GM23338 (cell line): ENCODE measurements at regions not wholly inside any gene's neighbourhood (a gene's known extent, or its start where the extent isn't known, plus 50 kb on each side); places are given as distances from the start of the nearest gene placed in this dataset.

Experiments
- ATAC-seq: fragments of 200-7000 bp; cut with Tn5 transposase; 3 replicates; pipeline ENCODE4 v1.9.1; 2020
- DNase-seq: peaks from one replicate; pipeline ENCODE4 v3.0.0-alpha.2; 2015; ENCODE audit warnings: low spot score
- H2AFZ ChIP-seq: fragments of 200-600 bp; sonication (generic); 2 replicates; pipeline ENCODE4 v1.8.0; 2016; ENCODE audit warnings: antibody characterized with exemption, mild to moderate bottlenecking, moderate library complexity
- H3F3A ChIP-seq: fragments of 200-600 bp; sonication (generic); replicated peaks from 2 replicates; pipeline ENCODE4 v1.8.0; 2017; ENCODE audit warnings: antibody characterized with exemption, mixed run types, low read depth
- H3K27ac ChIP-seq: fragments of 200-600 bp; sonication (generic); 2 replicates; pipeline ENCODE4 v1.6.1; 2016; ENCODE audit warnings: low read depth
- H3K27me3 ChIP-seq: fragments of 200-600 bp; sonication (generic); 2 replicates; pipeline ENCODE4 v1.8.0; 2016; ENCODE audit warnings: mild to moderate bottlenecking, mixed run types, moderate library complexity; ENCODE audit not compliant: insufficient read depth
- H3K36me3 ChIP-seq: fragments of 200-600 bp; sonication (generic); 2 replicates; pipeline ENCODE4 v1.8.0; 2016; ENCODE audit warnings: mild to moderate bottlenecking; ENCODE audit not compliant: insufficient read depth
- H3K4me1 ChIP-seq: fragments of 200-600 bp; sonication (generic); 2 replicates; pipeline ENCODE4 v1.8.0; 2016; ENCODE audit warnings: mild to moderate bottlenecking, moderate library complexity; ENCODE audit not compliant: insufficient read depth
- H3K4me2 ChIP-seq: fragments of 200-600 bp; sonication (generic); 2 replicates; pipeline ENCODE4 v1.7.1; 2017; ENCODE audit warnings: mixed run types
- H3K4me3 ChIP-seq: fragments of 200-600 bp; sonication (generic); 2 replicates; pipeline ENCODE4 v1.6.1; 2016; ENCODE audit warnings: mixed run types
- H3K79me2 ChIP-seq: fragments of 200-600 bp; sonication (generic); replicated peaks from 2 replicates; pipeline ENCODE4 v1.8.0; 2017; ENCODE audit warnings: mild to moderate bottlenecking; ENCODE audit not compliant: insufficient read depth
- H3K9me2 ChIP-seq: fragments of 200-600 bp; sonication (generic); 2 replicates; pipeline ENCODE4 v1.8.0; 2017; ENCODE audit not compliant: insufficient read depth
- H4K20me1 ChIP-seq: fragments of 200-600 bp; sonication (generic); replicated peaks from 2 replicates; pipeline ENCODE4 v1.8.0; 2017; ENCODE audit warnings: mild to moderate bottlenecking; ENCODE audit not compliant: insufficient read depth
- H3K27ac Mint-ChIP-seq: 2 replicates; pipeline ENCODE4 v1.8.0; 2020; ENCODE audit warnings: inconsistent platforms, mild to moderate bottlenecking, moderate library complexity, mixed read lengths
- H3K27me3 Mint-ChIP-seq: 3 replicates; pipeline ENCODE4 v1.8.0; 2022; ENCODE audit warnings: low read depth, mild to moderate bottlenecking, moderate library complexity, mixed read lengths, inconsistent platforms; ENCODE audit not compliant: insufficient read depth, poor library complexity
- H3K36me3 Mint-ChIP-seq: 3 replicates; pipeline ENCODE4 v1.8.0; 2021; ENCODE audit warnings: low read depth, mild to moderate bottlenecking, inconsistent platforms, moderate library complexity, mixed read lengths
- H3K4me1 Mint-ChIP-seq: 3 replicates; pipeline ENCODE4 v1.8.0; 2020; ENCODE audit warnings: mild to moderate bottlenecking, inconsistent platforms, mixed read lengths
- H3K4me3 Mint-ChIP-seq: 3 replicates; pipeline ENCODE4 v1.8.0; 2021; ENCODE audit warnings: moderate library complexity, mild to moderate bottlenecking, inconsistent platforms, mixed read lengths
- H3K9me3 Mint-ChIP-seq: 3 replicates; pipeline ENCODE4 v1.8.0; 2020; ENCODE audit warnings: moderate library complexity, mild to moderate bottlenecking, inconsistent platforms, mixed read lengths
- CREB1 ChIP-seq: fragments of 250-450 bp; sonication (Bioruptor Pico); IDR thresholded peaks from 2 replicates; pipeline ENCODE4 v1.5.0; 2020; ENCODE audit warnings: low read depth, mild to moderate bottlenecking, moderate library complexity
- ETS1 ChIP-seq: IDR thresholded peaks from 2 replicates; pipeline ENCODE4 v1.6.1; 2016; ENCODE audit warnings: antibody characterized with exemption
- EZH2 ChIP-seq: fragments of 200-600 bp; sonication (generic); IDR thresholded peaks from one replicate; pipeline ENCODE4 v1.8.0; 2017; ENCODE audit warnings: antibody characterized with exemption, mild to moderate bottlenecking, low read depth; ENCODE audit not compliant: unreplicated experiment
- EZH2phosphoT487 ChIP-seq: fragments of 200-600 bp; sonication (generic); IDR thresholded peaks from one replicate; pipeline ENCODE4 v1.8.1; 2018; ENCODE audit warnings: antibody characterized with exemption; ENCODE audit not compliant: unreplicated experiment
- JUNB ChIP-seq: IDR thresholded peaks from one replicate; pipeline ENCODE4 v1.6.1; 2016; ENCODE audit warnings: antibody characterized with exemption; ENCODE audit not compliant: unreplicated experiment
- NANOG ChIP-seq: IDR thresholded peaks from 2 replicates; pipeline ENCODE4 v1.6.1; 2016; ENCODE audit warnings: antibody characterized with exemption, borderline replicate concordance
- POLR2AphosphoS5 ChIP-seq: IDR thresholded peaks from 2 replicates; pipeline ENCODE4 v1.6.1; 2016; ENCODE audit warnings: antibody characterized with exemption, low read depth
- STAT1 ChIP-seq: IDR thresholded peaks from one replicate; pipeline ENCODE4 v1.6.1; 2016; ENCODE audit warnings: antibody characterized with exemption; ENCODE audit not compliant: unreplicated experiment
- ZNF331 ChIP-seq: fragments of 250-450 bp; sonication (Bioruptor Pico); IDR thresholded peaks from 2 replicates; pipeline ENCODE4 v1.5.0; 2020; ENCODE audit warnings: low read depth, mild to moderate bottlenecking, moderate library complexity
- ZNF462 ChIP-seq: fragments of 250-450 bp; sonication (Bioruptor Pico); IDR thresholded peaks from 2 replicates; pipeline ENCODE4 v1.5.0; 2020; ENCODE audit warnings: mild to moderate bottlenecking, moderate library complexity

- no peak overlapping the region for H3K4me3 ChIP-seq
- no peak overlapping the region for H3K27ac ChIP-seq
- TF ChIP-seq JUNB (no peak), ETS1 (no peak), EZH2phosphoT487 (no peak)
- no peaks in the 10 kb centered on the region for H3K27me3 Mint-ChIP-seq
- H3K4me3 Mint-ChIP-seq, result no peak overlapping the region
- no peak overlapping the region for H3K27ac Mint-ChIP-seq
- ATAC-seq (no peak), DNase-seq (no peak)
- no peaks in the 10 kb centered on the region for H3K27me3 ChIP-seq
- H4K20me1 ChIP-seq, result no peaks in the 10 kb centered on the region
- H3K4me1 ChIP-seq, result no peaks in the 10 kb centered on the region
- no peaks in the 10 kb centered on the region for H3K79me2 ChIP-seq
- no peaks in the 10 kb centered on the region; the same call in 1 of the 2 replicates for H3K9me2 ChIP-seq
- no peaks in the 10 kb centered on the region for H3K36me3 ChIP-seq
- 0 out of 3 replicates have a peak, but pooled peaks cover 3% of the 10 kb centered on the region for H3K4me1 Mint-ChIP-seq
- no peak overlapping the region for H3K4me2 ChIP-seq
- no peaks in the 10 kb centered on the region; the same call in 2 of the 3 replicates for H3K36me3 Mint-ChIP-seq
- H3F3A ChIP-seq, result no peaks in the 10 kb centered on the region
- peaks cover 4% of the 10 kb centered on the region; the same call in 1 of the 3 replicates for H3K9me3 Mint-ChIP-seq
- H2AFZ ChIP-seq, result no peak overlapping the region
Measured at GRCh38 chr3:177322881-177323280, 125.6 kb upstream of the TBL1XR1 start.

GRCh38 chr3:177329854-177330253 is 132.6 kb upstream of the TBL1XR1 start:
- Histone ChIP-seq H2AFZ (no peak overlapping the region), H3K27ac (no peak overlapping the region), H3K9me2 (no peaks in the 10 kb centered on the region; the same call in 1 of the 2 replicates), H3K79me2 (no peaks in the 10 kb centered on the region), H4K20me1 (no peaks in the 10 kb centered on the region), H3K4me3 (no peak overlapping the region), H3F3A (no peaks in the 10 kb centered on the region), H3K4me1 (no peaks in the 10 kb centered on the region), H3K36me3 (no peaks in the 10 kb centered on the region), H3K27me3 (no peaks in the 10 kb centered on the region), H3K4me2 (no peak overlapping the region)
- H3K36me3 Mint-ChIP-seq, result no peaks in the 10 kb centered on the region
- H3K27ac Mint-ChIP-seq, result no peak overlapping the region
- ATAC-seq (no peak), DNase-seq (no peak)
- no peak overlapping the region for H3K4me3 Mint-ChIP-seq
- peaks cover 3% of the 10 kb centered on the region for H3K27me3 Mint-ChIP-seq
- H3K9me3 Mint-ChIP-seq, result no peaks in the 10 kb centered on the region
- H3K4me1 Mint-ChIP-seq, result no peaks in the 10 kb centered on the region
- TF ChIP-seq ETS1 (no peak), POLR2AphosphoS5 (no peak), EZH2 (no peak), NANOG (no peak), CREB1 (CRISPR knock-in tag) (no peak), EZH2phosphoT487 (no peak), JUNB (no peak), ZNF331 (no peak), STAT1 (no peak), ZNF462 (CRISPR knock-in tag) (no peak)
